HG02763 (cell line): ENCODE measurements at regions not wholly inside any gene's neighbourhood (a gene's known extent, or its start where the extent isn't known, plus 50 kb on each side); places are given as distances from the start of the nearest gene placed in this dataset.
"Not testable (repeated sequence)": the region's sequence is repeated elsewhere in the genome, so short reads cannot be mapped to it uniquely, and the experiment has no call there.

Experiments used
- ATAC-seq: cut with Tn5 transposase; IDR thresholded peaks from one replicate; pipeline ENCODE4 v1.9.1; 2021; ENCODE audit warnings: mild to moderate bottlenecking, moderate library complexity; ENCODE audit not compliant: unreplicated experiment

DNA sequence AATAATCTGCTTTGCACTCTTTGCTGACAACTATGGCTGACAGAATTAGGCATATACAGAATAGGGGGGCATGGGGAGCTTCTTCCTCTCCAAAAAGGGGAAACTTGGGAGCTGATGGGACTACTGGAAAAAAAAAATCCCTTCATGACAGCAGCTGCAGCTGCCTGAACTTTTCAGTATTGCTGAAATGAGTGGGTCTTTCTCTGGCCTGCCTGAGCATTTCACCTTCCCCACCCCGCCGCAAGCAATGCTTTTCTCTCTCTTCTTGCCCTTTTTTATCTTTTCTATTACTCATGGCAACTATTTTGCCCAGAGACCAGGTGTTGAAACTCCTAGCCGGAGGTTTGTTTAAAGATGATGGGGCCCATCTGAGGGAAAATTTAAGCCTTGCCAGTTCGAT lies 244.9 kb downstream of the SEMA3D start:
- no peak for ATAC-seq

DNA sequence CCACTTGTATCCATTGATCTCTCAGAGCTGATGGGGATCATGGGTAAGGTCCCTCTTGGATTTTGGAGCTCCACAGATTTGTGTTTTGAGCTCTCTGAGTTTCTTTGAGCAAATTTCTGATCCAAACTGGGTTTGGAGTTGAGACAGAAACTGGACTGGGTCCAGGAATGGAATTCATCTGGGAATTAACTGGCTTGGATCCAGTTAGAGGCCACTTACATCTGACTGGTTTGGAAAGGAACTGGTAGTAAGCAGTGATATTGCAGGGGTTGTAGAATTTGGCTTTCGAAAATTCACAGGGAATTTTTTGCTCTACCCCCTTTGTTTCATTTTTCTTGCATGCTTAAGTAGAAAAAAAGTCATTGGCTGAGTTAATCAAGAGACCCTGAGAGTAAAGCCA lies 245.6 kb downstream of the SEMA3D start:
- no peak for ATAC-seq

DNA sequence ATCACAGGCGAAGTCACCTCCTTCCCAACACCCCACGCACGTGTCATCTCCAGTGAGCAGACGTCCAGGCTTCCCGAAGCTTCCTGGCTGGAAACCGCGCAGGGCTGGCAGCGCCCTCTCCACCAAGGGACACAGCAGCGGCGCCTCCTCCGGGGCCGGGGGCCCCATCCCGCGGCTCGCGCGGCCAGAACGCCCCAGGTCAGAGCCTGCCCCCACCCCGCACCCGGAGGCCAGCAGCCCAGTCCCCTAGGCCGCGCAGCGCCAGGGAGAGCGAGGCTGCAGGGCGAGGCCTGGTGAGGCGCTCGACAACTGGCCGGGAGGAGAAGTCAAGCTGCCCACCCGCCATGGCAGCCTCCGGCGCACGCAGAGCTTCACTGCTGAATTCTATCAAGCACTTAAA lies 247.0 kb downstream of the SEMA3D start:
- no peak for ATAC-seq

DNA sequence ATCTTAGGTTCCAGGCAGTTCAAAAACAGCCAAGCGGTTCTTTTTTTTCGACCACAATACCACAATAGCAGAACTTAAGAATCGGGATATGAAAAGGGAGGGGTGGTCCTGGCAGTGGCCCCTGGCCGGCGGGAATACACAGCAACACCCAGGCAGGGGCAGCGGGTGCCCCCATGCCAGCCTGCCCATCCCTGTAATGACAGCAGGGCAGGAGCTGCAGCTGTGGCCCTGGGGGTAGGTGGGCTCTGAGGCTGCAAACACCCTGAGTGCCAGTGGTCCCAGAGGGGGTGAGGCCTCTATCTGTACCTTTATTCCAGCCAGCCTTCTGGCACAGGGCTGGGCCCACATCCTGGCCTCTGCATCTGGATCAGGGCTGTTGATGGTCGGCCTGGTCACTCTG lies 247.4 kb downstream of the SEMA3D start:
- ATAC-seq = no peak

DNA sequence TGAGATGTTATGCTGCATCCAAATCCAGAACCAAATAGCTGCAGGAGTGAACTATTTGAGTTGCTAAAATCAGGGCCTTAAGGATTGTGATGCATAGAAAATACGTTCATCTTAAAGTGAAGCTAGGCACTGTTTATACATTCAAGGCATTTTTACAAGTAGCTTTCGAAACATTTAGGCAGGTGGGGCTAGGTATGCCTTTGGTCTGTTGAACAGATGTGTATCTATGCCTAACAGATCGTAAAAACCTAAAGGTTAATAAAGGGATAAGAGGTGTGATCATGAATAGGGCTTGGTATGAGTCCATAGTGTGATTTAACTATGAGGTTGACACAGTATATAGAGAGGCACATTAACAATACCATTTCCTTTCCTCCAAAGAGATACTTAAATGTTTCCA lies 262.5 kb downstream of the SEMA3D start:
- ATAC-seq = no peak

DNA sequence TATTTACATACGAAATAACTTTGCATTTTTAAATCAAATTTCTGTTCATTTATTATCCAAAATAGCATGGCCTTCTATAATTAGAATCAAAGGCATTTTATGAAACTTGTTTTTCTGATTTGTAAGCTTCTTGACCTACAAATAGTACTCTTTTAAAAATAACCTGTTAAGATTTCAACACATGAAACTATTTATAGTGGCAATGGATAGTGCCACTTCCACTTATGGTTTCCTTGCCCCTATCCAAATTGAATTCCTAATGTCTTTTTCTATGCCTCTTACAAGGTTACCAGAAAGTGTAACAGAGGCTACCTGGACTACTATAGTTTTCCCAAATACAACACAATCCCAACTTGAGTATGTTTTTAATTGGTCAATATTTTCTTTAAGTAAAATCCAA lies 263.5 kb downstream of the SEMA3D start:
- ATAC-seq = no peak

DNA sequence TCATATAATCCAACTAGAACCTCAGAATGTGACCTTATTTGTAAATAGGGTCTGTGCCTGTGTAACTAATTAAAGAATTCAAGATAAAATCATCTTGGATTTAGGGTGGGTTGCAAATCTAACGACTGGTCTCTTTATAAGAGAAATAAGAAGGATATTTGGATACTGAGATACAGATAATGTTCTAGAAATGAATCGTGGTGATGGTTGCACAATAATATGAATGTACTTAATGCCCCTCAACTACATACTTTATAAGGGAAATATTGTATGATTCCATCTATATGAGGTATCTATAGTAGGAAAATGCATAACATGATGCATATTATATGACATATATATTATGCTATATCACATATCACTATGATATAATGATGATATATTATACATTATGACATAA lies 265.7 kb downstream of the SEMA3D start:
- ATAC-seq = no peak

DNA sequence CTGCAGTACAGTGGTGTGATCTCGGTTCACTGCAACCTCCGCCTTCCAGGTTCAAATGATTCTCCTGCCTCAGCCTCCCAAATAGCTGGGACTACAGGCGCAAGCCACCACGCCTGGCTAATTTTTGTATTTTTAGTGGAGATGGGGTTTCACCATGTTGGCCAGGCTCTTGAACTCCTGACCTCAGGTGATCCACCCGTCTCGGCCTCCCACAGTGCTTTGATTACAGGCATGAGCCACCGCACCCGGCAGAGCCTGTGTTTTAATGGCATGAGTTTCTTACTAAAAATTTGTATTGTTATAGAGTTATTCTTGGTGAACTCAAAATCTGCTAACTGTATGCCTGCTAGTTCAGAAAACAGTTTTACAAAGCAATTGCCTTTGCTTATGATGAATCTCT lies 269.9 kb downstream of the SEMA3D start:
- ATAC-seq = not testable (repeated sequence)

DNA sequence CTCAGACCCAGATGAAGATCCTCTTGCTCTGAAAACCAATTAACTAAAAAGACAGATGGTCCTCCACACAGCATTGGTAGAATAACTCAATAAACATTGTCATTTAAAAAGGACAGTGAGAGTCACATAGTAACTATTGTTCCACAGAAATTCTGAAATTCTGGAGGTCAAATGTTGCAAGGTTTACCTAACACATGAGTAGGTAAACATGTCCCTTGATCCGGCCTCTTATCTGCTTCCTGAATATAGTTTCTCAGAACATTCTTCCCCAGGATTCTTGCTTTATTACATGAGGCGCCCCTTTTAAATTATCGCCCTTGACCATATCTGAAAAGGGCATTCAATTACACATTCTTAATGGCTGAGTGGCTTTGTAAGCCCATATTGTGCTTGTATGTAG lies 270.7 kb downstream of the SEMA3D start:
- ATAC-seq = no peak

DNA sequence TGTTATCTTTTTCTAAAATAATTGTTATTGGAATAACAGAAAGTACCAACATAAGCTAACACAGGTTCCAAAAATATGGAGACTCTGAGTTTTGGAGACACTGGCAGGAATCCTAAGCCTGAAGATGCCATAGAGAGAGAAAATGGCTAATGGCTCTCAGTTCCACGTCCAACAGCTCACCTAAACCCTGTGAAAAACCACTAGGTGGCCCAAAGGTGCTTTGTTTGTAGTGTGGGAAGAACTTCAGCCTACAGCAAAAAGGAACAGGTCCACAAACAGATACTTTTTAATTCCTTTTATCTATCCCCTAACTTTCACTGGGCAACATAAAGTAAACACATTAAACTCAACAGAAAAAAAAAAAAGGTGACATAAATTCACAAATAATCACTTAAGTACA lies 272.3 kb downstream of the SEMA3D start:
- ATAC-seq = no peak

DNA sequence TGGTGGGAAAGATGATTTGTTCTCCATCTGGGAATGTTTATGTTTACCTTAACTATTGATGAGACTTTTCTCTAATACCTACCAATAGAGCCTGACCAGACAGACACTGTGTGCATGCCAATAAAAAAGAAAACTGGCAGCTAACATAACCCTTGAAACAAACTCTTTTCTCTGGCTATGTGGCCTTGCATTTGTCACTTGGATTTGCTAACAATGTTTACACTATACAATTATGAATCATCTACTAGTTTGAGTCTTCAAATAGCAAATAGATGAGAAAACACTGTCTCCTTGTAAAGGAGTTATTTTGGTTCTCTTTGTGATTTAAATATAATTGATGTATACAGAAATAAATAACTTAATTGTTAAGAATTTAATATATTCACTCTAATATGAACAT lies 273.1 kb downstream of the SEMA3D start:
- no peak for ATAC-seq

DNA sequence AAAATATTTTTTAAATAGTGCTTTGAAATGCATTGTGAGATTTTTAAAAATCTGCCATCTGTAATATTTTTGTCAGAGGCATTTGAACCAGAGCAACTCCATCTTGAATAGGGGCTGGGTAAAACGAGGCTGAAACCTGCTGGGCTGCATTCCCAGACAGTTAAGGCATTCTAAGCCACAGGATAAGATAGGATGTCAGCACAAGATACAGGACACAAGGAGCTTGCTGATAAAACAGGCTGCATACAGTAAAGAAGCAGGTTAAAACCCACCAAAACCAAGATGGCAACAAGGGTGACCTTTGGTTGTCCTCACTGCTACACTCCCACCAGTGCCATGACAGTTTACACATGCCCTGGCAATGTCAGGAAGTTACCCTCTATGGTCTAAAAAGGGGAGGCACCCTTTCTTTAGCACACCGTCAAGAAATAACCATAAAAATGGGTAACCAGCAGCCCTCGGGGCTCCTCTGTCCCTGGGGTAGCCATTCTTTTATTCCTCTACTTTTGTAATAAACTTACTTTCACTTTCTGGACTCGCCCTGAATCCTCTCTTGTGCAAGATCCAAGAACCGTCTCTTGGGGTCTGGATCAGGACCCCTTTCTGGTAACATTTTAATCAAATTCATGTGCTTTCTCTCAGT lies 273.7 kb downstream of the SEMA3D start:
- no peak for ATAC-seq

DNA sequence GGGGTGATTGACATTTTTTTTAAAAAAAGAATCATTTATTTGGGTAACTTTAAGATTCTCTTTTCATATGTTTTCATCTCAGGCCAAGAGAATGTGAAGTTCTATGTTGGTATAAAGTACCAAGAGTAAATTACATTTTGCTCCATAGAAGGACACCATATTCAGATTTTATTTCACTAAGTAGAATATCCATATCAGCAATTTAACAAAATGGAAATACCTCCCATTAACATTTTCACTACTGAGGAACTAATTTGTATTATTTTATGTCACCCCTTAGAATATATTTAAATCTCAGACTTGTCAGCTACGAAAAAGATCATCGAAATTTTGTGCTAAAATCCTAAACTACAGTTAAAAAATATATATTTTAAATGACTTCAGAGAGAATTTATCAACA lies 274.3 kb downstream of the SEMA3D start:
- ATAC-seq = no peak

DNA sequence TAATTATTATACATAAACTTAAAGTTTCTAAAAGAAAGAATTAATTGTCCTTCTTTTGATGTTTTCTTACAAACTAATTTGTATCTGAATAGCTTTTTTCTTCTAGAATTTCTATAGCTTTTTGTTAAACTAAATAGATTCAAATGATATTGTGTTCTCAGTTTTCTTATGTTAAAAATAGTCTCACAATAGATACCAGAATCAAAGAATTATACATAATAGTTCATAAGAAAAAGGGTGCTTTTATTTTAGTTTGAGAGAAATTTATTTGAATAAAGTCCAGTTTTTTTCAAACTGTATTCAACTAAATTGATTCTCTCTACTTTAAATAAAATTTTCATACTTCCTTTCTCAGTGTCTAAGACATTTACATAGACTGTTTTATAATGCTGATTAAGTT lies 274.8 kb downstream of the SEMA3D start:
- no peak for ATAC-seq

DNA sequence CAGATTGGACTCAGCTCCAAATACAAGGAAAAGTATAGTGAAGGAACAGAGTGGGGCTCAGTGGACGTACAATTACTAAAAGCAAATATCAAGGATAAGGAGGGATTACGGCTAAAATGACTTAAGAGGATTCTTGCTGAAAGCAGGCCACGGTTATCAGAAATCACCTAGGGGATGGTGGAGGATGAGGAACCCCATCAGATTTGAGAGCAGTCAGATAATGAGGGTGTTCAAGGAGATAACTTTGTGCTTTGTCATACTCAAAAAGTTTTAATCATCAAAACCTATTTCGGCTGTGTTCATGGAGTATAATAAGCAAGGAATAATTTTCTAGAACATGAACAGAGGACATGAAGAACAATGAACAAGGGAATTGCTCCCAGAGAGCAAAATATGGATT lies 275.8 kb downstream of the SEMA3D start:
- no peak for ATAC-seq

DNA sequence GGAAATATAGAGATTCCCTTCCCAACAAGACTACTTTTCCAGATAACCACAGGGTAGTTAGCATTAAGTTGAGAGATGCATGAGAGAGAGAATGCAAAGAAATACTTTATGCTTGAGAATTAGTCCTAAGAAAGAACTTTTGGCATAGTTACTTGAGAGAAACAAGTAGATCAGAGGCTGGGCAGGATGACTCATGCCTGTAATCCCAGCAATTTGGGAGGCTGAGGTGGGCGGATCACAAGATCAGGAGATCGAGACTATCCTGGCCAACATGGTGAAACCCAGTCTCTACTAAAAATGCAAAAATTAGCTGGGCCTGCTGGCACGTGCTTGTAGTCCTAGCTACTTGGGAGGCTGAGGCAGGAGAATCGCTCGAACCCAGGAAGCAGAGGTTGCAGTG lies 276.5 kb downstream of the SEMA3D start:
- not testable (repeated sequence) for ATAC-seq

DNA sequence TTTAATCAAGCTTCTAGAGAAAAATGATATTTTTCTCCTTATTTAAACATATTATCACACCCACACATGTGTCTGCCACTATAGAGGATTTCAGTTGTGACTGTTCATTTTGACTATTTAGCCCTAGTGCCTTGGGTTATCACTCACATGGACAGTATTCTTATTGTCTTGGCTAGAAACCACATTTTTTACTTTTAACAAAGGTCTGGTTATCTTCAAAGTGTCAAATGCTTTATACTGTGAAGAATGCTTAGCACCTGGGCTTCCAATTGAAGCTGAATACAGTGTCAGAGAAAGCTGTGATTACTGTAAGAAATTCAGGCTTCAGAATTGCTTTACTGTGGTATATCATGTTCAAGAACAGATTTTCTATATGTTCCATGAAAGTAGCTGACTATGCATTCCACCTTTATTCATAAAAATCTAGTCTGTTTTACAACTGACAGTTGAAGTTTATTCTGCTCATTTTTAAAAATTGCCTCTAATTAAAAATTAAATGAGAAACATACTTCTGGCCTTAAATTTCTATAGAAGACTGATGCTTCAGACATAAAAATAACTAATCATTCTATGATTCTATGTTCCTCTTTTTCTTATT lies 278.6 kb downstream of the SEMA3D start:
- ATAC-seq = no peak

DNA sequence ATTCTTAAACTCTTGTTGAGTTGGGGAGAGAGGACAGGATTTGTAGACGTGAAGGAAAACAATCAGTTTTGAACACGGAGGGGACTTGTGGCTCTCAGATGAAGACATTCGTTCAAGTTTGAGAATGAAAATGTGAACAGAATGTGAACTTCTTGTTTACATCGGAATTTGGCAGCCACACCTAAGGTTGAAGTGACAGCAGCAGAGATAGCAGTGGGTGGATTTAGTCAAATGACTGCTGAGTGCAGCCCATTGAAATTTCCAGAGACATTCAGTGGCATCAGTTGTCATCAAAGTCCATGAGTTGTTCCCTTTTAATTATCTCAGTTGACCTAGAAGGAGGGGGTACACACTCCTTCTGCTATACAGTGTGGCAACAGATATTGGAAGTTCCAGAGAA lies 280.0 kb downstream of the SEMA3D start:
- no peak for ATAC-seq

DNA sequence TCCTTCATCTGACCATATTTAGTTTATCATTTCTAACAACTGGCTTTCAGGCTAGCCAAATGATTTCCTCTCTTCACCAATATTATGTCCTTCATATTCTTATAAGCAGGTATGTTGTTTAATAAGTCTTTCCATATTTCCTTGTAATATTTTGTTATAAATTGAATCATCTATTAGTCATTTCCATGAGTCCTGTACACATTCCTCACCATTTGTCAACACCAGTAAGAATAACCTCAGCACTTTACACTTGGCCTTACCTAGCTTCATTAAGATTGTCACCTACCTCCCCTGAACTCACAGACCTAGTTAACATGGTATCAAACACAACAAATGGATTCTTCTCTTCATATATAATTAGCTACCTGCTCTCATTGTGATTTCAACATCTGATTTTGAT lies 282.3 kb downstream of the SEMA3D start:
- ATAC-seq = no peak

DNA sequence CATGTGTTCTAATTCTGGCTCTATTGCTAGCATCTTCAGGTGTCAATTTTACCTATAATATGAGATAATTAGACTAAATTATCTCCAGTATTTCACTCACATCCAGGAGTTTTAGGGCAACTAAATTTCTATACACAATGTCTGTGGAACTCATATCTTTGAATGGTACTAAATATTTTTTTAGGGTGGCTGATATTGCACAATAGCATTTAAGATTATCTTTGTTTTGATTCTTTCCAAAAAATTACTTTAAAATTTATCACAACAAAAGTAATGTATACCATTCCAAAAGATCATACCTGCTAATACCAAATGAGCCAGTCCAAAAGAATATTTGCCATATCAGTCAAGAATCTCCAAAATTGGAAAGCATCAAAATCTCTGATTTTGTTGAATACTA lies 285.5 kb downstream of the SEMA3D start:
- no peak for ATAC-seq

DNA sequence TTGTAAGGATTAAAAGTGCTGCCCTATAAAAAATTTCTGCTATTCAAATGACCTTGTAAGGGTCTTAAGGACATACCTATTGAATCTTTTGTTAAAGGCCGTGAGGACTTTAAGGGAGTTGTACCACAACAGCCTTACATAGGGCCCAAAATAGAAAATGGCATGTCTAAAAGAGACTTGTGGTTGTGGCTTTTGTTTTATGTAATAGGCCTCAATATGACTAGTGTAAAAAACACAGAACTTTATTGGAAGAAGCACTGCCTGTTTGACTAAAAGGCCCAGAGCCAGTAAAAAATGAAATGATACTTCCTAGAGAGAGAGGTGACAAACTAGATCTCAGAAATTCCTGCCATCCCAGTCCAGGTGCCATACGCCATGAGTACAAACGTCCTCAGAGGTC lies 286.6 kb downstream of the SEMA3D start:
- ATAC-seq = no peak

DNA sequence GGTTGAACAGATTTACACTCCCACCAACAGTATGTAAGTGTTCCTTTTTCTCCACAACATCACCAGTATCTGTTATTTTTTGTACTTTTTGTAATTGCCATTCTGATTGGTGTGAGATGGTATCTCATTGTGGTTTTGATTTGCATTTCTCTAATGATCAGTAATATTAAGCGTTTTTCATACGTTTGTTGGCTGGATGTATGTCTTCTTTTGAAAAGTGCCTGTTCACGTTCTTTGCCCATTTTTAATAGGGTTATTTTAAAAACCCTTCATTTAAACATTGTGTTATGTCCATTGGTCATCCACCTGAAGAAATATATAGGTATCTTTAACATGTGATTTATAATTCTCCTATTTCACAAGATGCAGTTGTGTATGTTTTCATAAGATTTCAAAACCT lies 291.3 kb downstream of the SEMA3D start:
- no peak for ATAC-seq

DNA sequence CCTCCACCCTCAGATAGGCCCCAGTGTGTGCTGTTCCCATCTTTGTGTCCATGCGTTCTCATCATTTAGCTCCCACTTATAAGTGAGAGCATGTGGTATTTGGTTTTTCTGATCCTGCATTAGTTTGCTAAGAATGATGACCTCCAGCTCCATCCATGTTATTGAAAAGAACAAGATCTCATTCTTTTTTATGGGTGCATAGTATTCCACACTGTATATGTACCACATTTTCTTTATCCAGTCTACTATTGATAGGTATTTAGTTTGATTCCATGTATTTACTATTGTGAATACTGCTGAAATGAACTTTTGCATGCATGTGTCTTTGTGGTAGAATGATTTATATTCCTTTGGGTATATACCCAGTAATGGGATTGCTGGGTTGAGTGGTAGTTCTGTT lies 303.3 kb downstream of the SEMA3D start:
- ATAC-seq = not testable (repeated sequence)
